ENCODE measurements at regions not wholly inside any gene's neighbourhood (a gene's known extent, or its start where the extent isn't known, plus 50 kb on each side); places are given as distances from the start of the nearest gene placed in this dataset.
"Not testable (repeated sequence)": the region's sequence is repeated elsewhere in the genome, so short reads cannot be mapped to it uniquely, and the experiment has no call there.

DNA sequence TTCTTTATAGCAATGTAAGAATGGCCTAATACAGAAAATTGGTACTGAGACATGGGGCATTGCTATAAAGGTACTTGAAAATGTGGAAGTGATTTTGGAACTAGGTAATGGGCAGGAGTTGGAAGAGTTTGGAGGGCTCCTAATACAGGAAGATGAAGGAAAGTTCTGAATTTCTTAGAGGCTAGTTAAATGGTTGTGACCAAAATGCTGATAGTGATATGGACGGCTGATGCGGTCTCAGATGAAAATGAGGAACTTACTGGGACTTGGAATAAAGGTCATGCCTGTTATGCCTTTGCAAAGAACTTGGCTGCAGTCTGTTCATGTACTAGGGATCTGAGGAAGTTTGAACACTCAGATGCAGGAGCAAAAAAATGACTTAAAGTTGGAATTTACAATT is 132.2 kb upstream of the ZNG1F start:
- not testable (repeated sequence) for H3K9ac ChIP-seq (ENCODE audit: insufficient read length); H3K27ac ChIP-seq; H3K9me3 ChIP-seq (ENCODE audit: low read depth, low read length); H3K4me3 ChIP-seq; H3K36me3 ChIP-seq (ENCODE audit: insufficient read depth, low read length); DNase-seq (ENCODE audit: low read depth, low spot score)

- H3K9ac ChIP-seq (ENCODE audit: insufficient read length); DNase-seq (ENCODE audit: low read depth, low spot score); H3K27ac ChIP-seq; H3K9me3 ChIP-seq (ENCODE audit: low read depth, low read length); H3K4me3 ChIP-seq; H3K36me3 ChIP-seq (ENCODE audit: insufficient read depth, low read length): not testable (repeated sequence)
These were observed 119.8 kb upstream of the ZNG1F start for GRCh38 chr9:41308953-41309352.

DNA sequence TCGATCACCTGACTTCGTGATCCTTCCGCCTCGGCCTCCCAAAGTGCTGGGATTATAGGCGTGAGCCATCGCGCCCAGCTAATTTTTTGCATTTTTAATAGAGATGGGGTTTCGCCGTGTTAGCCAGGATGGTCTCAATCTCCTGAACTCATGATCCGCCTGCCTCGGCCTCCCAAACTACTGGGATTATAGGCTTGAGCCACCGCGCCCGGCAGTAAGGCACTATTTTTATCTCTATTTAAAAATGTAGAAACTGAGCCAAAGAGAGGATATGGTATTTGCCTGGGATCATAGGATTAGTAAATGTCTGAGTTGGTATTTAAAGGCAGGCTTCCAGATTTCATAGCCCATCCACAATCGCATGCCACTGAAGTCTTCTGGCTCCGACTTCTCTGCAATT is 96.6 kb upstream of the ZNG1F start:
- H3K9ac ChIP-seq (ENCODE audit: insufficient read length); H3K9me3 ChIP-seq (ENCODE audit: low read depth, low read length); H3K27ac ChIP-seq; H3K4me3 ChIP-seq; DNase-seq (ENCODE audit: low read depth, low spot score); H3K36me3 ChIP-seq (ENCODE audit: insufficient read depth, low read length): not testable (repeated sequence)

GRCh38 chr9:41280299-41281238 is 91.5 kb upstream of the ZNG1F start:
- H3K36me3 ChIP-seq (ENCODE audit: insufficient read depth, low read length); DNase-seq (ENCODE audit: low read depth, low spot score); H3K9me3 ChIP-seq (ENCODE audit: low read depth, low read length): not testable (repeated sequence)

GRCh38 chr9:41279437-41279836 is 90.3 kb upstream of the ZNG1F start:
- not testable (repeated sequence) for H3K36me3 ChIP-seq (ENCODE audit: insufficient read depth, low read length); DNase-seq (ENCODE audit: low read depth, low spot score); H3K9me3 ChIP-seq (ENCODE audit: low read depth, low read length); H3K4me3 ChIP-seq; H3K27ac ChIP-seq; H3K9ac ChIP-seq (ENCODE audit: insufficient read length)

More at GRCh38 chr9:41280299-41281238, 91.5 kb upstream of the ZNG1F start:
- not testable (repeated sequence) for H3K4me3 ChIP-seq; H3K9ac ChIP-seq (ENCODE audit: insufficient read length); H3K27ac ChIP-seq

DNA sequence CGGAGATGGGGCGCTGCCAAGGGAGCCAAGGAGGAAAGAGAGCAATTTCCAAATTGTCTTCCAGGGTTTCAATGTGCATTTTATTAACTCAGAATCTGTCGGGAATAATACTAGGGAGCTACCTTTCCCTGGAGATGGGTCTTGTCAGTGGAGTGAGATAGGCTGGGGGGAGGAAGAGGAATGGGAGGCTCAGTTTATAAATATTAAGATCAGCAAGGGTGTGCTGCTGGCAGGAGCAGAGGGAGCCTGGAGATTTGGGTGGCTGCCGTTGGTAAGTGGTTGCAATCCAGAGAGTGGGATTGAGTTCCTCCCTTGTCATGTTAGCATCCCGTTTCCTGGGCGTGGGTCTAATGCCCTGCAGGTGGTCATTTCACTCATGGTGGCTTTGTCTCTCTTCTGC is 89.9 kb upstream of the ZNG1F start:
- not testable (repeated sequence) for H3K4me3 ChIP-seq; H3K9ac ChIP-seq (ENCODE audit: insufficient read length); H3K9me3 ChIP-seq (ENCODE audit: low read depth, low read length)

DNA sequence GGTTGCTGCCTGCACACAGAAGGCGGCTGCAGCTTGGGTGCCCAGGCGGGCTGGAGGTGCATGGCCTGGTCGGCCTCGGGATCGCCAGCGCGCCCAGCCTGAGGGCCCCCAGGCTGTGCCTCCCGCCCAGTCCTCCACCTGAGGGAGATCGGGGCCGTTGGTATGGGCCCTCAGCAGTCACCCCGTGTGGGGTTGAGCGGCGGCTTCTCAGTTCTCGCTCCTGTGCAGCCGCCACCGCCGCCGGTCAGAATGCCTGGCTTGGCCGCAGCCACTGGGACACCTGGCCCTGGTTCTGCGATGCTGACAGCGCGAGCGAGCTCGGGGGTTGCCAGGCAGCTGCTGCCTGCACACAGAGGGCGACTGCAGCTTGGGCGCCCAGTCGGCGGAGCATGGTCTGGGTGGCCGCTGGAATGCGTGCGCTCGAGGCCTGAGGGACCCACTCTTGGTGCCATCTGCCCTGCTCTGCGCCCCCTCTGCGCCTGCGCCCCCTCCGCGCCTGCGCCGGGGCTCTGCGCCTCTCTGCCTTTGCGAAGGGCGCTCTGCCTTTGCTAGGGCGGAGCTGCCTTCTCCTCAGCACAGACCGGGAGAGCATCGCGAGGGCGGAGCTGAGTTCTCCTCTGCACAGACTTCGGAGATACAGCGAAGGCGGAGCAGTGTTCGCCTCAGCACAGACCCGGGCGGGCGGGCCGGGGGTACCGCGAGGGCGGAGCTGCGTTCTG is 84.6 kb upstream of the ZNG1F start:
- not testable (repeated sequence) for H3K9me3 ChIP-seq (ENCODE audit: low read depth, low read length); H3K27ac ChIP-seq; H3K9ac ChIP-seq (ENCODE audit: insufficient read length); H3K36me3 ChIP-seq (ENCODE audit: insufficient read depth, low read length)
- DNase-seq (ENCODE audit: low read depth, low spot score) = peak; percentile 16
- TF ChIP-seq POLR2AphosphoS5 (IDR thresholded peaks at IDR 0.05; ENCODE audit: borderline replicate concordance, low read depth, low read length) = peak; percentile 55; the same call in 1 of the 2 replicates
- H3K4me3 ChIP-seq = peak overlapping the region; percentile 70

More for the DNA sequence above, 89.9 kb upstream of the ZNG1F start:
- H3K36me3 ChIP-seq (ENCODE audit: insufficient read depth, low read length); H3K27ac ChIP-seq; DNase-seq (ENCODE audit: low read depth, low spot score): not testable (repeated sequence)

DNA sequence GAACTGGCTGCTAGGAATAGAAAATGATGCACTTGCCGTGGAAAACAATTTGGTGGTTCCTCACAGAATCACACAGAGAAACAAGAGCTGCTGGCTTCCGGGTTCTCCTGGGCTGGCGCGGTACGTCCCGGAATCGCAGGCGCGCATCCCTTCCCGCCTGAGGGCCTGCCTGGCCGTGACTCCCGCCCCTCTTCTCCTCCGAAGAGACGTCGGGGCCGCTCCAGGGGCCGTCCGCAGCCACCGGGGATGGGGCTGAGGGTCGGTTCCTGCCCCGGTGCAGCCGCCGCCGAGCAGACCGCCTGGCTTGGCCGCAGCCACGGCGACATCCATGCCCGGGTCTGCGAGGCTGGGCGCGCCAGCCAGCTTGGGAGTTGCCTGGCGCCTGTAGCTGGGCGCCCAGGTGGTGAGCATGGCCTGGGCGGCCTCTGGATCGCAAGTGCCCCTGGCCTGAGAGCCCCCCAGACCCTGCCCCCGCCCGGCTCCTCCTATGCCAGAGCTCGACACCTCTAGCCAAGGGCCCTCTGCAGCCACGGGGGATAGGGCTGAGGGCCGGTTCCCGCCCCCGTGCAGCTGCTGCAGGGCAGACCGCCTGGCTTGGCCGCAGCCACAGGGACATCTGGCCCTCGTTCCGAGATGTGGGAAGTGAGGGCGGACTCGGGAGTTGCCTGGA is 83.9 kb upstream of the ZNG1F start:
- DNase-seq (ENCODE audit: low read depth, low spot score); H3K9ac ChIP-seq (ENCODE audit: insufficient read length); H3K36me3 ChIP-seq (ENCODE audit: insufficient read depth, low read length); H3K9me3 ChIP-seq (ENCODE audit: low read depth, low read length); H3K27ac ChIP-seq: not testable (repeated sequence)
- peak overlapping the region; percentile 70 for H3K4me3 ChIP-seq

DNA sequence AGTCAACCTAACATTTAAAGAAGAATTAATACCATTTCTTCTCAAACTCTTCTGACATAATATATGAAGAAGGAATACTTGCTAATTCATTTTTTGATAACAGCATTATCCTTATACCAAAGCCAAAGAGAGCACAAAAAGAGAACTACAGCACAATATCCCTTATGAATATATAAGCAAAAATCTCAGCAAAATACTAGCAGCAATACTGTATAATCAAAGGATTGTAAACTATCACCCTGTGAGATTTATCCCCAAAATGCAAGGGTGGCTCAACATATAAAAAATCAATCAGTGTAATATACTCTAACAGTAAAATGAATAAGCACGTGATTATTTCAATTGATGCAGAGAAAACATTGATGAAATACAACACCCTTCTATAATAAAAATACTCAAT is 81.9 kb upstream of the ZNG1F start:
- H3K9me3 ChIP-seq (ENCODE audit: low read depth, low read length); H3K27ac ChIP-seq; DNase-seq (ENCODE audit: low read depth, low spot score); H3K9ac ChIP-seq (ENCODE audit: insufficient read length); H3K4me3 ChIP-seq; H3K36me3 ChIP-seq (ENCODE audit: insufficient read depth, low read length): not testable (repeated sequence)

GRCh38 chr9:41269471-41269870 is 80.4 kb upstream of the ZNG1F start:
- H3K27ac ChIP-seq; H3K36me3 ChIP-seq (ENCODE audit: insufficient read depth, low read length); DNase-seq (ENCODE audit: low read depth, low spot score); H3K4me3 ChIP-seq; H3K9ac ChIP-seq (ENCODE audit: insufficient read length); H3K9me3 ChIP-seq (ENCODE audit: low read depth, low read length): not testable (repeated sequence)

- DNase-seq (ENCODE audit: low read depth, low spot score); H3K9me3 ChIP-seq (ENCODE audit: low read depth, low read length): not testable (repeated sequence)
These were observed 79.9 kb upstream of the ZNG1F start for GRCh38 chr9:41269054-41269453.

GRCh38 chr9:41266602-41267001 is 77.5 kb upstream of the ZNG1F start:
- not testable (repeated sequence) for DNase-seq (ENCODE audit: low read depth, low spot score); H3K9me3 ChIP-seq (ENCODE audit: low read depth, low read length); H3K27ac ChIP-seq; H3K4me3 ChIP-seq; H3K9ac ChIP-seq (ENCODE audit: insufficient read length); H3K36me3 ChIP-seq (ENCODE audit: insufficient read depth, low read length)

More at GRCh38 chr9:41269054-41269453, 79.9 kb upstream of the ZNG1F start:
- not testable (repeated sequence) for H3K27ac ChIP-seq; H3K4me3 ChIP-seq; H3K9ac ChIP-seq (ENCODE audit: insufficient read length); H3K36me3 ChIP-seq (ENCODE audit: insufficient read depth, low read length)

DNA sequence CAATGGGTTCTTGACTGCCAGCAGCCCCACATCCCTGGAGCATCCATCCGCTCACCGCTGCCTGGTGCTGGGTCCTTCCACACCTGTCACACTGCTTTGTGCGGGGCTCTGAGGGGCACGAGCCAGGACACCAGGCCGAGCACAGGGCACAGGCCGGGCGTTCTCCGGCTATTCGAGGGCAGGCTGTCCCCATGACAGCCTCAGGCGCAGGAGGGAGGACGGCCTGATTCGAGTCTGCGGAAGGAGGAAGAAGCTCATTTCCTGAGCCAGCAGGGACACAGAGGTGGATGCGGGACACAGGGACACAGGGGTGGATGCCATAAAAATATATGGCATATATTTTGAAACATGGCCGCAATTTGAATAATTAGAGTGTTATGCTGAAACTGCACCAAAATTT is 76.9 kb upstream of the ZNG1F start:
- H3K9me3 ChIP-seq (ENCODE audit: low read depth, low read length); DNase-seq (ENCODE audit: low read depth, low spot score); H3K9ac ChIP-seq (ENCODE audit: insufficient read length); H3K4me3 ChIP-seq; H3K36me3 ChIP-seq (ENCODE audit: insufficient read depth, low read length); H3K27ac ChIP-seq: not testable (repeated sequence)

DNA sequence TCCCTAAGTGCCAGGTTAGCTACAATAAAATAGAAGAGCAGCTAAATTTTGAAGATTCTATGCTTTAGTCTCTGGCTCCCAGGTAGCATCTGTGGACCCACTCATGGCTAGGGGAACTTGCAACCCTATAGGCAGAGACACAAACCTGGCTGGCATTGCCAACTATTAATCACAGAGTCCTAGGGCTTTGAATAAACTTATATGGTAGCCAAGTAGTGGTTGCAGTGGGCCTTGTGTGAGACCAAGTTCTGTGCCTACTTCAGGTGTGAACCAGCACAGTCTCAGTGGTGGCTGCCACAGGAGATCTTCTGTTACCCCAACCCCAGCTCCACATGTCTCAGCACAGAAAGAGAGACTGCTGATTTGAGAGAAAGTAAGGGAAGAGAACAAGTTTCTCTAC is 62.9 kb upstream of the ZNG1F start:
- H3K4me3 ChIP-seq; H3K9me3 ChIP-seq (ENCODE audit: low read depth, low read length); DNase-seq (ENCODE audit: low read depth, low spot score); H3K9ac ChIP-seq (ENCODE audit: insufficient read length); H3K27ac ChIP-seq; H3K36me3 ChIP-seq (ENCODE audit: insufficient read depth, low read length): not testable (repeated sequence)
